SH-SY5Y (cell line): ENCODE measurements at regions not wholly inside any gene's neighbourhood (a gene's known extent, or its start where the extent isn't known, plus 50 kb on each side); places are given as distances from the start of the nearest gene placed in this dataset.

Experiments used
- GATA2 ChIP-seq: IDR thresholded peaks from 2 replicates; pipeline ENCODE4 v1.6.1; 2011; ENCODE audit warnings: mild to moderate bottlenecking, low read depth, low read length
- GATA3 ChIP-seq: IDR thresholded peaks from 2 replicates; pipeline ENCODE4 v1.6.1; 2011; ENCODE audit warnings: low read depth, mild to moderate bottlenecking, low read length, moderate library complexity

DNA sequence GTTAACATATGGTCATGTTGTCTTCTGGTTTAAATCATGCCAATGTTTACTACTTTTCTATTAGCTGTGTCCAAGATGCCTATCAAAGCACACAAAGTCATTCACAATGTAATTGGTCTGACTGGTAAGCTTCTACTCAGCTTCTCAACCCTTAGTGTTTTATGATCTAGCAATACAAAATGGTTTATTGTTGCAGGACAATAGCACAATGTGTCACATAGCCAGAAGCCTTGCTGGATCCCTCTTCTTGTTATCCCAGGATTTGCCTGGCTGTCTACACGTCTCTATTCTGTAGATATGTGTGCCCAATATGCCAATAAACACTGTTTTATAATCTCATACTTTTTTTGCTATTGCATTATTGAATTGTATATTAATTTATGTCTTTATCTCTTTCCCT lies 1111.0 kb upstream of the AGA start:
- TF ChIP-seq GATA3: no peak
- TF ChIP-seq GATA2: no peak

DNA sequence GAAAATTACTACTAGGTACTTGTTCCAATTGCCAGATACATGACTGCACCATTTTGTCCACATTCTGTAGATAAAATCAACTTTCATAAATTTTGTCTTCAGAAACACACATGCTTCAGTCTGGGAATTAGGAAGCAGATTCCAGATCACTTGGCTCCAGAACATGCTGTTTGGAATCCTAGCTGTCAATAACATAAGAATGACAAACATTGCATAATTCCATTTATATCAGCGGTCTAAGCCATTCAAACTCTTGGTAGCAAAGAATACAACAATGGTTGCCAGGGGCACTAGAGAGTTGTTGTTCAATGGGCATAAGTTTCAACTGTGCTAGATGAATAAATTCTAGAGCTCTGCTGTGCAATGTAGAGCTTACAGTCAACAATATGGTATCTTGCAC lies 1112.1 kb upstream of the AGA start:
- no peak for TF ChIP-seq GATA3

DNA sequence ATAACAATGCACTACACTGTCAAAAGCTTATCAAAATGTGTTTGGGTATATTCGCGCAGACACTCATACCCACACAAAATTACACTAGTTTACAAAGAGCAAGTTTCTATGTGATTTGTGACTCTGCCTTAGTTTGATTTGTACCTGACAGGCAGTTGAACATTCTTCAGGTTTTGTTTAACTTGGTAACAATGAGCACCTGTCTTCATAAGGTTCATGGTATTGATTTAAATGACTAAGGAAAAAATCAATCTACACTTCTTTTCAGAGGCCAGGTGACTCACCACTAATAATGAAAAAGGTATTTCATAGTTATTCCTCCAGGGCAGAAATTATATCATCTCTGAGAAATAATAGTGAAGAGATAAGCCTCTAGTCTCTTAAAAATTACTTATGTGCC lies 1114.6 kb upstream of the AGA start:
- TF ChIP-seq GATA3: no peak
- no peak for TF ChIP-seq GATA2

DNA sequence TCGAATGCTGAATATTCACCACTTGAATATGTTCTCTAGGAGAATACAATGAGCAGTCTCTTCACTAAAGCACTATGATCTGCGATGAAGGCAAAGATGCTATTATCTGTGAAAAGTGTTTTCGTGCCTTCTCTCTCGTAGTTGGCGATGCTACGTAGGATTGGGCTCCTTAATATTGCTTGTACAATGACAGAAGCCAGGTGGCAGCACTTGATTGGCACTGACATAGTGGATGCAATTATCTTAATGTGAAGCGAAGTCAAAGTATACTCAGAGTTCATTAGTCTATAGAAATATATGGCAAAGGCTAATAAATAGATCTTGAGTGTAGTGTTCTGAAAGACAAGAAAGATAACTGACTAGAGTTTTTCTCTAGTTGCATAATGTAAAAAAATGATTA lies 1135.7 kb upstream of the AGA start:
- TF ChIP-seq GATA3 (no peak), GATA2 (no peak)

DNA sequence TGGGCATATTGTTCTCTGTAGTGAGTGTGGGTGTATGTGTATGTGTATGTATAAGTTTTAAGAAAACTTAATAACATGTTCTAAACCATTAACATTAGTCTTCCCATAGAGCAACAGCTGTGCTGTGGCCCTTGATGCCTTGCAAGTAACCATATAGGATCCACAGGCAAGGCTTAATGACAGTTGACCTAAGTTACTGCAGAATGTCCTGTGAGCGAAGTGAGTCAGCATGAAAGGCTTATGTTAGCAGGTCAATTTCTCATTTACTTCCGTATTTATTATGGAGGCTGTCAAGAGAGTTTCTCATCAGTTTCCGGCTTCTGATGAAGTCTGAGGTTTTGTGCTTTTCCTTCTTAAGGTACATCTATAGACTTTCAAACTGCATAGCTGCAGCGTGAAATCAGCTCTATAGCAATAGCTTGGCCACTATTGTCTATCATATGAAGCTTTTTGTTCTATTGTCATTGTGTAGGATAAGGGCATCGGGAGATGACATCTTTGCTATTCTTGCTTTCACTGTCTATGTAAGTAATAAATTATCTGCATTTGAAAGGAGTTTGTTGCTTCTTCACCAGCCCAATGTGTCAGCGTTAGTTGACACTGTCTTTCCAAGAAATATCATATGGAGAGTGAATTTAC lies 1153.4 kb upstream of the AGA start:
- TF ChIP-seq GATA2 (no peak), GATA3 (no peak)

DNA sequence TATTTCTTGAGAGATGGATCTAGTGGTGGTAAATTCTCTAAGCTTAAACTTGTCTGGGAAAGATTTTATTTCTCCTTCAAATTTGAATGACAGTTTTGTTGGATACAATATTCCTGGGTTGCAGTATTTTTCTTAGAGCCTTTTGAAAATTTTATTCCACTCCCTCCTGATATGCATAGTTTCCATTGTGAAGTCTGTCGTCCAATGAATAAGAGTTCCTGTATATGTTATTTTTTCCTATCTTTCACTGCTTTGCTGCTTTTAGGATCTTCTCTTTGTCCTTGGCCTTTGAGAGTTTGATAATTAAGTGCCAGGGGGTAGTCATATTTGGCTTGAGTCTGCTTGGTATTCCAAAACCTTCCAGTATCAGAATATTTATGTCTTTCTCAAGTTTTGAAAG lies 1156.4 kb upstream of the AGA start:
- no peak for TF ChIP-seq GATA3
- no peak for TF ChIP-seq GATA2

DNA sequence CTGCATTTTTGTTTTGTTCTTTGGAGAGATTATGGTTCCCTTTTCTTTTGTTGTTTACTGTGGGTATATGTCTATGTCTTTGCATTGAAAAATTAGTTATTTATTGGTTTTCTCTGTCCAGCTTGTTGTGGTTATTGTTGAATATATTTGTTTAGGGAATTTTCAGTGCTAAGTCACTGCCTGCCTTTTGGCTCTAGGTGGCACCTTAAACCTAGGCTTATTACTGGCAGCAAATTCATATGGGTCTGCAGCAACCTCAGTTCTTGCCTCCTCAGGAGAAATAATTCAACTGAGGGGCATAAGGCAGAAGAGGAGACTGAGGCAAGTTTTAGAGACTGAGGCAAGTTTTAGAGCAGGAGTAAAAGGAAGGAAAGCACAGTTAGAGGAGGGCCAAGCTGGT lies 1157.3 kb upstream of the AGA start:
- TF ChIP-seq GATA3: no peak
- no peak for TF ChIP-seq GATA2

DNA sequence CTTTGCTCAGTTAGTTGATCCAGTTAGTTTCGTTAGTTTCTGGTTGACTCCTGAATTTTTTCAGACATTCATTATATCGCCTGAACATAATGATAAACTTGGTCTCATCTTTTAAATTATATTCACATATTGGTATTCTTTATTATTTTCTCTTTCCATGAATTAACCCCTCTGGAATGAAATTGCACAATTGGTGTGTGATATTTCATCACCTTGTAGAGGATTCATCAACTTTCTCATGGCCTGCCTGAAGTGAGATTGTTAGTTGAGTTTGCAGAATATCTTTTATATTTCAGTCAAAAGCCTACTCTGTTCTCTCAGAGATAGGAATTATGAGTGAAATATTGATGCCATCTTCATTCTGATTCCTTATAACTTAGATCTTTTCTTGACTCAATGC lies 1160.6 kb upstream of the AGA start:
- TF ChIP-seq GATA2: no peak
- TF ChIP-seq GATA3: no peak

DNA sequence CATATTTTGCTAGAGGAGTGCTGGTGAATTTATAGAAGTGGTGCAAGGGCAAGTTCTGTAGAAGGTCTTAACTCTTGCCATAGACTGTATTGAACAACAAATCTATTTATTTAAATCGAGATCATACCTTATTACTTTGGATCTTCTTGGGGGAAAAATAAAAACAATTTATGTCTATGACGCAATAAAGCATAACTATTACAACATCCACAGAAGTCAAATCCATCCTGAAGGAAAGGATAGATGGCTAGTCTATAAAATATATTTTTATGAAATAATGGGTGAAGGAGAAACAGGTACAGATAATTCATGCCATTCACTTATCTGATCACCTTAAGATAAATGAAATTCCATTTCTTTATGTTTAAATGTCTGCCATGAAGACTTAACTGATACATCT lies 1168.8 kb upstream of the AGA start:
- TF ChIP-seq GATA3: no peak
- no peak for TF ChIP-seq GATA2

DNA sequence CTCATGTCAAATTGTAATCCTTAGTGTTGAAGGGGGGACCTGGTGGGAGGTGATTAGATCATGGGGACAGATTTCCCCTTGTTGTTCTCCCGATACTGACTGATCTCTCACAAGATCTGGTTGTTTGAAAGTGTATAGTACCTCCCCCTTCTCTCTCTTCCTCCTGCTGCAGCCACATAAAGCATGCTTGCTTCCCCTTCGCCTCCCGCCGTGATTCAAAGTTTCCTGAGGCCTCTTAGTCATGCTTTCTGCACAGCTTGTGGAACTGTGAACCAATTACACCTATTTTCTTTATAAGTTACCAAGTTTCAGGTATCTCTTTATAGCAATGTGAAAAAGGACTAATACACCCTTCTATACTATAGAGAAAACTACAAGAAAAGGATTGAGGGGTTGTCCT lies 1170.5 kb upstream of the AGA start:
- TF ChIP-seq GATA3 (no peak), GATA2 (no peak)

DNA sequence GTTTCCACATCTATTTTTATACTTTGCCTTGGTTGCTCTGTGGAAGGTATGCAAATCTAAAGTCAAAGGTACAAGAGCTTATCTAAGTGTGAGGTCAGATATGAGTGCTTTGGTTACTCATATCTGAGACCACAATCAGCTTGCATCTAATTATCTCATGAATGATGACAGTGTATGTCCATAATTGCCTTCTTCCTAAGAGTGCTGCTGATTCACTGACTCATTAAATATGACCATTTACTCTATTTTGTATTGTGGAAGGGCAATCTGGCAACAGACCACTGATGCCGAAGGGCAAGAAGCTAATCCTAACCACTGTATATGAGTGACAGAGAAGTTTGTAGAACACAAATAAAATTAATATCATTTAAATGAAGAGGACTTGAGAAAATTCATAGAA lies 1190.2 kb upstream of the AGA start:
- peak; percentile 77; the same call in 1 of the 2 replicates for TF ChIP-seq GATA2
- TF ChIP-seq GATA3: peak; percentile 98

DNA sequence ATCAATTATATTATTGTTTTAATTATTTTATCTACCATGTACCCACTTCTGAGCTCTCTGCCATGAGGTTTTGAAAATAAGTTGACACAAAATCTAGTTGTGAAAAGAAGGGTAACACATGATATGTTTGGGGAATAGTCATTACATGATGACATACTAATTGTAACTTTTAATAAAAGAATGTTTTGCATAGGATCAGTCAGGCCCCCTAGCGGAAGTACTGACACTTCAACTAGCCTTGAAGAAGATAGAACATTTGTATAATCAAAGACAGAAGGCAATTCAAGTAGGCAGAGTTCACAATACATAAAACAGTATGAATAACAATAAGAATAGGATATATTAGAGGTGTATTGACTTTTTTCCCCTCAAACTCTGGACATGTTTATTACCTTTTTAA lies 1191.0 kb upstream of the AGA start:
- TF ChIP-seq GATA2: no peak
- TF ChIP-seq GATA3: no peak

DNA sequence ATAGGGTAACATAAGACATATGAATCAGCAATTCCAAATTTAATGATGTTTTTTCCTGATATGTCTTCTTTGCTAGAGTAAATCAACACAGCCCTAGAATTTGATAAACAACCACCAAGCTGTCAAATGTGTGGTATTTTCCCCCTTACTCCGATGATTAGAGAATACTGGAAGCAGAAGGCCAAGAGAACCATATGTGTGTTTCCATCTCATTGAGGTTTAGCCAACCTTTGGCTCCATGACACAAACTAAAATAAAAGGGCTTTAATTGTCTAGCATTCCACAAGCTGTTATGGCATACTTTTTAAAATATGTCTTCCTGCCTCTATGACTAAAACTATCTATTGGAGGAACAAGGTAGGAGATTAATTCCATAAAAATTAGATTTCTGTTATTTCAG lies 1222.4 kb upstream of the AGA start:
- no peak for TF ChIP-seq GATA2

DNA sequence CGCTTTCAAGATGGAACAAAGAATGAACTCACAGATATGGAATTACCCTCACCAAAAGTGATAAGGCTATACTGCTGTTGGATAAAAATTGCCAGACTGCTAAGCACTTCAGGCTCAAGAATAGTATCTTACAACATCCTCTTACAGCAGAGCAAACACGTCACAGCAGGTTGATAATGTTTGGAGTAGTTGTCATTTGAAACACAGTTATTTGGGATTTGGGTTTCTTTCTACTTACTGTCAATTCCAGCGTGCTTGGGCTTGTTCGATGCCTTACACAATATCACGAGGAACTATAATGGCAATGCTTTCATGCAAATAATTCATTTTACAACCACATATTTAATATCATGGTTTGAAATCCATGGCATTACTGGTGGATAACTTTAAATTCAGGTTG lies 1223.7 kb upstream of the AGA start:
- no peak for TF ChIP-seq GATA3
- TF ChIP-seq GATA2: no peak

DNA sequence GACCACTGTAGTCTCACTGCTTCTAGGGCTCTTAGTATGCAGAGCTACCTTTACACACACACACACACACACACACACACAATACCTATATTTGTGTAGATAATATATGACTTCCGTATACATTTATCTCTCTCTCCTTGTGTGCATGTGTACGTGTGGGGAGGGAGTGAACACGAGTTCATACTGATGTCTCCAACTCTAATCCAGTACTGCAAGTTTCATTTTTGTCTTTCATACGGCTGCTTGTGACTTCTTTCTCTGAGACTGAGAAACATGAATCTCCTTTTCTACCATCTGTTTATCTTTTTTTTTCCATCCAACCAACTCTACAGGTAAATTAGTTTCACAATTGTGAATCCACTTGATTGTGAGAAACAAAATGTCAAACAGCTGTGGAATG lies 1229.5 kb upstream of the AGA start:
- TF ChIP-seq GATA3 (no peak), GATA2 (no peak)

DNA sequence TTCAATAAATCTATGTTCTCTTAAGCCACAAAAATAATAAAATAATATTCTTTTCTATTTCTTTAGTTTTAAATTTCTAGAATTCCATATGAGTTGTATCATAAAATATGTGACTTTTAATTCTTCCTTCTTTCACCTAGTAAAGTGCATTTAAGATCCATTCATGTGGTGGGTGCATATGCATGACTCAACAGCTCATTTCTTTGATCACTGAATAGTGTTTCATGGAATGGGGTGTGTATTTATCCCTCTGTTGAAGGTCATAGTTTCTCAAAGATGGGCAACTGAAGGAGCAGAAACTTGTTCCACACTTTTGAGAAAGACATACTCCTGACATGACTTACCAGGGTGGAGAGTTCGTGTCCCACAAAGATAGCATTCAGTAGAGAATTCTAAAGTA lies 1230.3 kb upstream of the AGA start:
- TF ChIP-seq GATA3 (no peak), GATA2 (no peak)

DNA sequence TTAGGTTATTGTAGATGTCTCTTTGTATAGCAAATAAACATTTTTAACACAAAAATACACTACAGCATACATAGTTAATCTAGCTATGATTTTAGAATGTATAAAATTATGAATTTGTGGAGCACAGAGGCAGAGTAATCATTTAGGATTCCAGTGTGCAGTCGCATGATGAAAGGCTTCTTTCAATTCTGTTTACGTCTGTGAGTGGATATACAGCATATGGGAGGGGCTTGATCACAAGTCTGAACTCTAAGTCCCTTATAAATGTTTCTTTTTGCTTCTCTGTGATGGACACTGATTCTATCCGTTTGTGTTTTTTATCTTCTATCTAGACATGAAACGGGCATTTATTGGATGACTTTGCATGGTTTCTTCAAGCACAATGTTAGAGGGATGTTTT lies 1239.6 kb upstream of the AGA start:
- no peak for TF ChIP-seq GATA2
- no peak for TF ChIP-seq GATA3
